GM13977 (cell line): ENCODE measurements at regions not wholly inside any gene's neighbourhood (a gene's known extent, or its start where the extent isn't known, plus 50 kb on each side); places are given as distances from the start of the nearest gene placed in this dataset.

ENCODE experiments used
- DNase-seq: peaks from one replicate; pipeline ENCODE4 v3.0.0; 2012; ENCODE audit warnings: low spot score
- CTCF ChIP-seq: IDR thresholded peaks from 2 replicates; pipeline ENCODE4 v1.5.1; 2012; ENCODE audit warnings: mild to moderate bottlenecking, control low read depth; ENCODE audit not compliant: insufficient read depth; ENCODE audit errors: extremely low read depth, missing control alignments
- in situ Hi-C: fragments of 300-500 bp; cut with MboI; formaldehyde crosslinking; loops from one replicate; pipeline ENCODE4 v1.12.0; 2022; ENCODE audit warnings: low sequenced_read_pairs, low pct_unique_long_range_greater_than_20kb, mixed read lengths, inconsistent platforms; ENCODE audit not compliant: unreplicated experiment

GRCh38 chr2:129698593-129698992 lies 280.9 kb upstream of the RAB6C start:
- no peak for DNase-seq
- in situ Hi-C loops = no loop called here
- no peak for TF ChIP-seq CTCF

- no peak for DNase-seq
- in situ Hi-C loops = no loop called here
- TF ChIP-seq CTCF = no peak
Observed at GRCh38 chr2:129699781-129700573, 279.5 kb upstream of the RAB6C start.

- TF ChIP-seq CTCF = no peak
- DNase-seq = no peak
- in situ Hi-C loops = no loop called here
Observed at GRCh38 chr2:129702416-129703176, 276.9 kb upstream of the RAB6C start.

- in situ Hi-C loops = no loop called here
- TF ChIP-seq CTCF = no peak
- DNase-seq = no peak
Observed at GRCh38 chr2:129705085-129705484, 274.4 kb upstream of the RAB6C start.

- DNase-seq = no peak
- TF ChIP-seq CTCF = no peak
- in situ Hi-C loops = no loop called here
Observed at GRCh38 chr2:129707800-129708199, 271.7 kb upstream of the RAB6C start.

- no peak for DNase-seq
- TF ChIP-seq CTCF = peak; percentile 21
- in situ Hi-C loops = no loop called here
Observed at GRCh38 chr2:129708221-129708967, 271.1 kb upstream of the RAB6C start.
